GM19099 (cell line): ENCODE measurements at regions not wholly inside any gene's neighbourhood (a gene's known extent, or its start where the extent isn't known, plus 50 kb on each side); places are given as distances from the start of the nearest gene placed in this dataset.

Source experiments
- POLR2A ChIP-seq: IDR thresholded peaks from 3 replicates; pipeline ENCODE4 v1.6.1; 2011; ENCODE audit warnings: low read depth; ENCODE audit not compliant: insufficient read length; ENCODE audit errors: extremely low read depth

GRCh38 chr3:191783024-191783423, 322.1 kb downstream of the PYDC2 start:
- no peak for TF ChIP-seq POLR2A

- no peak for TF ChIP-seq POLR2A
Measured at GRCh38 chr3:191790934-191791333, 330.0 kb downstream of the PYDC2 start.

GRCh38 chr3:191792580-191792979, 331.6 kb downstream of the PYDC2 start:
- no peak for TF ChIP-seq POLR2A

GRCh38 chr3:191795196-191795595, 334.2 kb downstream of the PYDC2 start:
- no peak for TF ChIP-seq POLR2A

- TF ChIP-seq POLR2A = no peak
Measured at GRCh38 chr3:191797271-191797670, 336.3 kb downstream of the PYDC2 start.

GRCh38 chr3:191802671-191803070, 341.7 kb downstream of the PYDC2 start:
- no peak for TF ChIP-seq POLR2A

GRCh38 chr3:191804935-191805334, 344.0 kb downstream of the PYDC2 start:
- TF ChIP-seq POLR2A = no peak

- no peak for TF ChIP-seq POLR2A
Measured at GRCh38 chr3:191808073-191808472, 347.1 kb downstream of the PYDC2 start.

- no peak for TF ChIP-seq POLR2A
Measured at GRCh38 chr3:191809326-191809949, 348.5 kb downstream of the PYDC2 start.

GRCh38 chr3:191813245-191813644, 352.3 kb downstream of the PYDC2 start:
- no peak for TF ChIP-seq POLR2A

GRCh38 chr3:191848818-191849217, 387.9 kb downstream of the PYDC2 start:
- no peak for TF ChIP-seq POLR2A

GRCh38 chr3:191859531-191859930, 398.6 kb downstream of the PYDC2 start:
- no peak for TF ChIP-seq POLR2A

GRCh38 chr3:191869738-191870415, 408.9 kb downstream of the PYDC2 start:
- no peak for TF ChIP-seq POLR2A

- TF ChIP-seq POLR2A = no peak
Measured at GRCh38 chr3:191873736-191874135, 412.8 kb downstream of the PYDC2 start.

GRCh38 chr3:191882289-191882688, 421.3 kb downstream of the PYDC2 start:
- TF ChIP-seq POLR2A = no peak

GRCh38 chr3:191884132-191884531, 423.2 kb downstream of the PYDC2 start:
- TF ChIP-seq POLR2A = no peak
